GM12878 (cell line): ENCODE measurements at regions not wholly inside any gene's neighbourhood (a gene's known extent, or its start where the extent isn't known, plus 50 kb on each side); places are given as distances from the start of the nearest gene placed in this dataset.

Source experiments
- ATAC-seq: fragments of 200-7000 bp; cut with Tn5 transposase; 3 replicates; pipeline ENCODE4 v1.9.1; 2020; ENCODE audit warnings: mild to moderate bottlenecking, moderate library complexity
- BruUV-seq: library from RNA; stranded (reverse); fragments of 400-500 nt; replicated peaks from 2 replicates; lab custom pipeline; 2021; lab: Mats Ljungman, UMichigan
- CTCF ChIA-PET: fragments of 300-600 bp; sonication (Branson Sonifier 250); formaldehyde crosslinking; extraction: SDS; loops from one replicate; lab custom pipeline; 2021; ENCODE audit warnings: inconsistent platforms; lab: Yijun Ruan, JAX
- POLR2A ChIA-PET: fragments of 350-600 bp; formaldehyde crosslinking; extraction: SDS; loops from one replicate; lab custom pipeline; 2021; ENCODE audit warnings: inconsistent platforms; lab: Charles Lee
- RAD21 ChIA-PET: fragments of 300-600 bp; sonication (Branson Sonifier 250); formaldehyde crosslinking; loops from one replicate; lab custom pipeline; 2023; ENCODE audit warnings: antibody characterized with exemption; ENCODE audit not compliant: unreplicated experiment; lab: Charles Lee
- SMC1A ChIA-PET: fragments of 300-600 bp; sonication (Branson Sonifier 250); formaldehyde crosslinking; loops from one replicate; lab custom pipeline; 2023; ENCODE audit not compliant: unreplicated experiment, uncharacterized antibody; lab: Charles Lee
- DNase-seq: peaks from one replicate; pipeline ENCODE4 v3.0.0-alpha.2; 2011; ENCODE audit warnings: low read depth, low spot score
- FAIRE-seq: peaks from 3 replicates; lab custom pipeline; 2011; peaks lifted over from hg19 to GRCh38; lab: Jason Lieb, UNC
- H2AFZ ChIP-seq: 2 replicates; pipeline ENCODE4 v1.6.0; 2011; ENCODE audit warnings: low read depth, low read length, control low read depth; ENCODE audit not compliant: control insufficient read depth
- H3K27ac ChIP-seq: 2 replicates; pipeline ENCODE4 v1.5.1; 2011; ENCODE audit warnings: control low read depth; ENCODE audit not compliant: control insufficient read depth, insufficient read depth
- H3K27me3 ChIP-seq, 2 experiments: replicated peaks in 1 of 2; 2 replicates each; pipeline versions ENCODE4 v1.6.0 to v1.6.1; 2011; ENCODE audit warnings: low read length in 1 of 2; ENCODE audit not compliant: control insufficient read depth in 2 of 2, insufficient read depth in 2 of 2
- H3K36me3 ChIP-seq, 2 experiments: 2 replicates each; pipeline ENCODE4 v1.5.1; 2011; ENCODE audit warnings: low read length in 1 of 2; ENCODE audit not compliant: control insufficient read depth in 2 of 2, insufficient read depth in 2 of 2
- H3K4me1 ChIP-seq: 2 replicates; pipeline ENCODE4 v1.6.1; 2011; ENCODE audit warnings: mild to moderate bottlenecking, low read length, moderate library complexity, mixed read lengths; ENCODE audit not compliant: control insufficient read depth, insufficient read depth
- H3K4me2 ChIP-seq: 2 replicates; pipeline ENCODE4 v1.6.0; 2011; ENCODE audit warnings: control low read depth; ENCODE audit not compliant: control insufficient read depth, insufficient read depth
- H3K4me3 ChIP-seq: fragments of 200-600 bp; sonication (generic); 2 replicates; pipeline ENCODE4 v1.5.1; 2016
- H3K79me2 ChIP-seq: 2 replicates; pipeline ENCODE4 v1.6.0; 2011; ENCODE audit warnings: low read length; ENCODE audit not compliant: control insufficient read depth, insufficient read depth
- H3K9ac ChIP-seq: 2 replicates; pipeline ENCODE4 v1.8.0; 2011; ENCODE audit warnings: low read length, control low read depth, mixed read lengths; ENCODE audit not compliant: control insufficient read depth, insufficient read depth
- H3K9me3 ChIP-seq: replicated peaks from 3 replicates; pipeline ENCODE4 v1.5.1; 2011; ENCODE audit warnings: mild to moderate bottlenecking, low read length; ENCODE audit not compliant: control insufficient read depth, insufficient read depth
- H4K20me1 ChIP-seq: 2 replicates; pipeline ENCODE4 v1.6.0; 2011; ENCODE audit not compliant: control insufficient read depth, insufficient read depth
- BHLHE40 ChIP-seq, 2 experiments: fragments of 450-650 bp in 1 of 2; IDR thresholded peaks; 2 replicates each; pipeline ENCODE4 v1.6.1; 2011 to 2017; ENCODE audit warnings: low read depth in 2 of 2, borderline replicate concordance in 1 of 2, improper control_type of control experiment in 1 of 2, low read length in 1 of 2, mild to moderate bottlenecking in 1 of 2
- IRF3 ChIP-seq: fragments of 450-650 bp; IDR thresholded peaks from 2 replicates; pipeline ENCODE4 v1.6.1; 2014; ENCODE audit warnings: mild to moderate bottlenecking
- MLLT1 ChIP-seq: fragments of 450-650 bp; IDR thresholded peaks from 2 replicates; pipeline ENCODE4 v1.6.1; 2016; ENCODE audit warnings: mild to moderate bottlenecking
- MTA2 ChIP-seq: fragments of 450-650 bp; IDR thresholded peaks from 2 replicates; pipeline ENCODE4 v1.6.1; 2016; ENCODE audit warnings: low read depth, mild to moderate bottlenecking, moderate library complexity
- NFYB ChIP-seq: IDR thresholded peaks from 2 replicates; pipeline ENCODE4 v1.6.1; 2011; ENCODE audit warnings: low read depth, mild to moderate bottlenecking, low read length, improper control_type of control experiment, moderate library complexity; ENCODE audit not compliant: insufficient read depth
- NKRF ChIP-seq: fragments of 450-650 bp; conservative IDR thresholded peaks from 2 replicates; pipeline ENCODE4 v1.6.1; 2017; ENCODE audit warnings: mild to moderate bottlenecking, moderate library complexity
- NRF1 ChIP-seq: conservative IDR thresholded peaks from 2 replicates; pipeline ENCODE4 v1.6.1; 2011; ENCODE audit warnings: mild to moderate bottlenecking, low read depth, low read length, improper control_type of control experiment
- TCF12 ChIP-seq: IDR thresholded peaks from 2 replicates; pipeline ENCODE4 v1.6.1; 2011; ENCODE audit warnings: low read depth, mild to moderate bottlenecking, low read length
- ZBTB40 ChIP-seq: fragments of 450-650 bp; IDR thresholded peaks from 2 replicates; pipeline ENCODE4 v1.6.1; 2016; ENCODE audit warnings: mild to moderate bottlenecking, moderate library complexity, borderline replicate concordance
- ZSCAN29 ChIP-seq: fragments of 450-650 bp; IDR thresholded peaks from 2 replicates; pipeline ENCODE4 v1.6.1; 2017; ENCODE audit warnings: mild to moderate bottlenecking, moderate library complexity
- WGBS: methylation state at CpG from one replicate; pipeline ENCODE4 v1.1.6; 2016; ENCODE audit warnings: low lambda C conversion rate; ENCODE audit not compliant: insufficient replicate concordance, insufficient coverage; ENCODE audit errors: missing lambda C conversion rate; 5-methylcytosine and 5-hydroxymethylcytosine counted together
- in situ Hi-C: fragments of 300-500 bp; cut with MboI; formaldehyde crosslinking; loops from 9 replicates; pipeline ENCODE4 v1.14.3; 2018; ENCODE audit warnings: mixed read lengths
- intact Hi-C: fragments of 100-400 bp; cut with micrococcal nuclease; formaldehyde crosslinking; loops from one replicate; pipeline ENCODE4 v1.14.2; 2022; ENCODE audit not compliant: unreplicated experiment

GRCh38 chr6:94394822-94395221, 975.5 kb upstream of the EPHA7 start:
- BruUV-seq: no TSS peak

GRCh38 chr6:94389218-94389617, 969.9 kb upstream of the EPHA7 start:
- no peak for FAIRE-seq
- H3K4me3 ChIP-seq: no peak overlapping the region
- TF ChIP-seq NKRF (no peak), ZBTB40 (no peak), NFYB (no peak), NRF1 (no peak), IRF3 (no peak), MLLT1 (no peak)

More at GRCh38 chr6:94394822-94395221, 975.5 kb upstream of the EPHA7 start:
- H3K4me2 ChIP-seq: no peak overlapping the region
- WGBS: 63% methylated on average over 2 of the region's 2 CpGs
- H3K79me2 ChIP-seq: no peaks in the 10 kb centered on the region
- H3K36me3 ChIP-seq: no peaks in the 10 kb centered on the region
- CTCF ChIA-PET: no interaction called here
- H3K4me1 ChIP-seq: no peaks in the 10 kb centered on the region
- no peak for TF ChIP-seq TCF12
- no peak for TF ChIP-seq BHLHE40 (IDR thresholded peaks at IDR 0.05; ENCODE audit: borderline replicate concordance in 1 of 2, low read depth in 2 of 2, low read length in 1 of 2)
- no peak for TF ChIP-seq MTA2
- TF ChIP-seq ZSCAN29: no peak
- no peak overlapping the region for H3K4me3 ChIP-seq
- POLR2A ChIA-PET: no interaction called here
- H4K20me1 ChIP-seq: no peaks in the 10 kb centered on the region
- H3K27me3 ChIP-seq: no peaks in the 10 kb centered on the region
- intact Hi-C loops (no loop called here), in situ Hi-C loops (no loop called here)
- RAD21 ChIA-PET: no interaction called here
- no peak overlapping the region for H2AFZ ChIP-seq
- no peak overlapping the region for H3K9ac ChIP-seq
- SMC1A ChIA-PET: no interaction called here
- FAIRE-seq (no peak), ATAC-seq (no peak), DNase-seq (no peak)
- H3K27ac ChIP-seq: no peak overlapping the region
- H3K9me3 ChIP-seq: no peaks in the 10 kb centered on the region

More at GRCh38 chr6:94389218-94389617, 969.9 kb upstream of the EPHA7 start:
- in situ Hi-C loops (no loop called here), intact Hi-C loops (no loop called here)
- Histone ChIP-seq H4K20me1 (no peaks in the 10 kb centered on the region), H3K36me3 (no peaks in the 10 kb centered on the region), H3K4me2 (no peak overlapping the region), H3K9me3 (no peaks in the 10 kb centered on the region), H3K4me1 (no peaks in the 10 kb centered on the region), H3K9ac (no peak overlapping the region), H3K27me3 (no peaks in the 10 kb centered on the region), H3K79me2 (no peaks in the 10 kb centered on the region), H3K27ac (no peak overlapping the region), H2AFZ (no peak overlapping the region)
- ATAC-seq (no peak), DNase-seq (no peak)
- SMC1A ChIA-PET: interaction anchor here (1.3 kb wide), 2 partner anchors 8 to 71 kb away, joined by 3 read pairs; no protein-coding TSS in a partner anchor
- POLR2A ChIA-PET: no interaction called here
- RAD21 ChIA-PET: no interaction called here
- CTCF ChIA-PET: no interaction called here
- no TSS peak for BruUV-seq
- 5% methylated on average over 2 of the region's 2 CpGs for WGBS
